SK-N-SH treated with all-trans-retinoic acid at 6 μM for 48 hours (cell line): ENCODE measurements at regions not wholly inside any gene's neighbourhood (a gene's known extent, or its start where the extent isn't known, plus 50 kb on each side); places are given as distances from the start of the nearest gene placed in this dataset.

ENCODE experiments used
- ARNTL ChIP-seq: fragments of 450-650 bp; formaldehyde crosslinking; IDR thresholded peaks from 2 replicates; pipeline ENCODE4 v1.5.0; 2020; ENCODE audit warnings: low read depth, mild to moderate bottlenecking, moderate library complexity, borderline replicate concordance
- BACH2 ChIP-seq: fragments of 250-450 bp; sonication (Bioruptor Pico); IDR thresholded peaks from 2 replicates; pipeline ENCODE4 v1.9.0; 2021; ENCODE audit warnings: mild to moderate bottlenecking, borderline replicate concordance
- ISL1 ChIP-seq: fragments of 250-450 bp; sonication (Bioruptor Pico); IDR thresholded peaks from 2 replicates; pipeline ENCODE4 v2.1.2; 2022; ENCODE audit warnings: mild to moderate bottlenecking, moderate library complexity
- PPARA ChIP-seq: fragments of 250-450 bp; sonication (Bioruptor Pico); IDR thresholded peaks from 2 replicates; pipeline ENCODE4 v1.5.0; 2020; ENCODE audit warnings: mild to moderate bottlenecking, borderline replicate concordance
- RARB ChIP-seq: fragments of 250-450 bp; sonication (Bioruptor Pico); IDR thresholded peaks from 2 replicates; pipeline ENCODE4 v1.8.0; 2021; ENCODE audit warnings: mild to moderate bottlenecking, moderate library complexity
- SNAI2 ChIP-seq: fragments of 250-450 bp; sonication (Bioruptor Pico); IDR thresholded peaks from 2 replicates; pipeline ENCODE4 v1.5.0; 2020; ENCODE audit warnings: mild to moderate bottlenecking, moderate library complexity
- ZFP3 ChIP-seq: fragments of 250-450 bp; sonication (Bioruptor Pico); IDR thresholded peaks from 2 replicates; pipeline ENCODE4 v1.5.0; 2020; ENCODE audit warnings: mild to moderate bottlenecking, moderate library complexity
- ZNF565 ChIP-seq: fragments of 450-650 bp; formaldehyde crosslinking; conservative IDR thresholded peaks from 2 replicates; pipeline ENCODE4 v1.5.0; 2020; ENCODE audit warnings: low read depth, mild to moderate bottlenecking, moderate library complexity
- ZNF8 ChIP-seq: fragments of 450-650 bp; formaldehyde crosslinking; IDR thresholded peaks from 2 replicates; pipeline ENCODE4 v1.5.0; 2020; ENCODE audit warnings: mild to moderate bottlenecking, moderate library complexity
- TF ChIP-seq, protein P1 (sequence below): fragments of 250-450 bp; sonication (Bioruptor Pico); IDR thresholded peaks from 2 replicates; pipeline ENCODE4 v1.8.0; 2020; ENCODE audit warnings: mild to moderate bottlenecking, moderate library complexity, borderline replicate concordance
- TF ChIP-seq, protein P2 (sequence below): fragments of 250-450 bp; sonication (Bioruptor Pico); IDR thresholded peaks from 2 replicates; pipeline ENCODE4 v1.5.1; 2020; ENCODE audit warnings: low read depth, mild to moderate bottlenecking, moderate library complexity

DNA sequence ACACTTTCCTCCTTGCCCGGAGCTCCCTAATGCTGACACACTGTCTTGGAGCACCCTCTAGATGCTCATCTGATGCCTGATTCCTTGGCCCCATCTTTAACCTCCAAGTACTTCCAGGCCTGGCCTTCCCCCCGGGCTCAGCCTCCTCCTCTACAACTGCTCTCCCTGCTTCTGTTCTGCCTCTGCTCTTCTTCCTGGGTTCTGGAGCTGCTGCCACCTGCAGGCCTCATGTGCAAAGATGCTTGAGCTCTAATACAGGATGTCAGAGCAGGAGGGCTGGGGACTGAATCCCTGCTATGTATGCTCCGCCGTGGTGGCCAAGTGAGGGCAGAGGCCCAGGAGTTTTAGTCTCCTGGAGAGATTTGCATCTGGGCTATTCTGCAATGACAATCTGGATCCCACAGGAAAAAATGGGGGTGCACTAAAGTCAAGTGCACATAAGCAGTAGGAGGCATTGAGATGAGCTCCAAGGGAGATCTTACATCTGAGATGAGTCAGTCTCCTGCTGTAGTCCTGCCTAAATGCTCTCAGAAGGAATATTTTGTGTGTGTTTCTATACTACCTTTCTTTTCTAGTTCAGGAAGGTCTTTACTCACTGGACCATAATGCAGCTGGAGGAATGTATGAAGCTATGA, 296.3 kb downstream of the UACA start:
- TF ChIP-seq ARNTL (CRISPR knock-in tag) = no peak
- TF ChIP-seq BACH2 (CRISPR knock-in tag) = no peak
- TF ChIP-seq, protein P1, sequence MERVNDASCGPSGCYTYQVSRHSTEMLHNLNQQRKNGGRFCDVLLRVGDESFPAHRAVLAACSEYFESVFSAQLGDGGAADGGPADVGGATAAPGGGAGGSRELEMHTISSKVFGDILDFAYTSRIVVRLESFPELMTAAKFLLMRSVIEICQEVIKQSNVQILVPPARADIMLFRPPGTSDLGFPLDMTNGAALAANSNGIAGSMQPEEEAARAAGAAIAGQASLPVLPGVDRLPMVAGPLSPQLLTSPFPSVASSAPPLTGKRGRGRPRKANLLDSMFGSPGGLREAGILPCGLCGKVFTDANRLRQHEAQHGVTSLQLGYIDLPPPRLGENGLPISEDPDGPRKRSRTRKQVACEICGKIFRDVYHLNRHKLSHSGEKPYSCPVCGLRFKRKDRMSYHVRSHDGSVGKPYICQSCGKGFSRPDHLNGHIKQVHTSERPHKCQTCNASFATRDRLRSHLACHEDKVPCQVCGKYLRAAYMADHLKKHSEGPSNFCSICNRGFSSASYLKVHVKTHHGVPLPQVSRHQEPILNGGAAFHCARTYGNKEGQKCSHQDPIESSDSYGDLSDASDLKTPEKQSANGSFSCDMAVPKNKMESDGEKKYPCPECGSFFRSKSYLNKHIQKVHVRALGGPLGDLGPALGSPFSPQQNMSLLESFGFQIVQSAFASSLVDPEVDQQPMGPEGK (CRISPR knock-in tag) = no peak
- no peak for TF ChIP-seq ZFP3 (CRISPR knock-in tag)
- no peak for TF ChIP-seq ISL1 (CRISPR knock-in tag)
- TF ChIP-seq PPARA (CRISPR knock-in tag) = no peak
- TF ChIP-seq, protein P2, sequence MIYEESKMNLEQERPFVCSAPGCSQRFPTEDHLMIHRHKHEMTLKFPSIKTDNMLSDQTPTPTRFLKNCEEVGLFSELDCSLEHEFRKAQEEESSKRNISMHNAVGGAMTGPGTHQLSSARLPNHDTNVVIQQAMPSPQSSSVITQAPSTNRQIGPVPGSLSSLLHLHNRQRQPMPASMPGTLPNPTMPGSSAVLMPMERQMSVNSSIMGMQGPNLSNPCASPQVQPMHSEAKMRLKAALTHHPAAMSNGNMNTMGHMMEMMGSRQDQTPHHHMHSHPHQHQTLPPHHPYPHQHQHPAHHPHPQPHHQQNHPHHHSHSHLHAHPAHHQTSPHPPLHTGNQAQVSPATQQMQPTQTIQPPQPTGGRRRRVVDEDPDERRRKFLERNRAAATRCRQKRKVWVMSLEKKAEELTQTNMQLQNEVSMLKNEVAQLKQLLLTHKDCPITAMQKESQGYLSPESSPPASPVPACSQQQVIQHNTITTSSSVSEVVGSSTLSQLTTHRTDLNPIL (CRISPR knock-in tag) = no peak
- no peak for TF ChIP-seq SNAI2 (CRISPR knock-in tag)
- no peak for TF ChIP-seq RARB (CRISPR knock-in tag)
- no peak for TF ChIP-seq ZNF8
- no peak for TF ChIP-seq ZNF565 (CRISPR knock-in tag)
